GM18868 (cell line): ENCODE measurements at regions not wholly inside any gene's neighbourhood (a gene's known extent, or its start where the extent isn't known, plus 50 kb on each side); places are given as distances from the start of the nearest gene placed in this dataset.

Experiments used
- ATAC-seq: cut with Tn5 transposase; IDR thresholded peaks from one replicate; pipeline ENCODE4 v1.9.1; 2021; ENCODE audit warnings: mild to moderate bottlenecking, moderate library complexity; ENCODE audit not compliant: unreplicated experiment

GRCh38 chr14:58942516-58942915, 246.0 kb upstream of the DAAM1 start:
- no peak for ATAC-seq

- no peak for ATAC-seq
These were observed 244.0 kb upstream of the DAAM1 start for GRCh38 chr14:58944343-58944967.

- no peak for ATAC-seq
These were observed 243.5 kb upstream of the DAAM1 start for GRCh38 chr14:58944968-58945356.

GRCh38 chr14:58946431-58946830, 242.0 kb upstream of the DAAM1 start:
- ATAC-seq, result no peak

GRCh38 chr14:58947156-58947555, 241.3 kb upstream of the DAAM1 start:
- ATAC-seq, result no peak

- ATAC-seq, result no peak
These were observed 240.5 kb upstream of the DAAM1 start for GRCh38 chr14:58947814-58948445.

GRCh38 chr14:58950555-58950954, 237.9 kb upstream of the DAAM1 start:
- ATAC-seq, result no peak

GRCh38 chr14:58951143-58951542, 237.3 kb upstream of the DAAM1 start:
- no peak for ATAC-seq

- peak; percentile 48 for ATAC-seq
These were observed 234.4 kb upstream of the DAAM1 start for GRCh38 chr14:58954052-58954451.

- ATAC-seq, result peak; percentile 57
These were observed 233.3 kb upstream of the DAAM1 start for GRCh38 chr14:58954901-58955861.

GRCh38 chr14:58961045-58961731, 227.3 kb upstream of the DAAM1 start:
- ATAC-seq, result no peak

- ATAC-seq, result no peak
These were observed 224.4 kb upstream of the DAAM1 start for GRCh38 chr14:58963873-58964597.

GRCh38 chr14:58964598-58964928, 223.9 kb upstream of the DAAM1 start:
- ATAC-seq, result no peak

- no peak for ATAC-seq
These were observed 222.9 kb upstream of the DAAM1 start for GRCh38 chr14:58965601-58966000.

GRCh38 chr14:58966997-58967396, 221.5 kb upstream of the DAAM1 start:
- no peak for ATAC-seq

GRCh38 chr14:58969951-58970751, 218.3 kb upstream of the DAAM1 start:
- peak; percentile 73 for ATAC-seq

GRCh38 chr14:58972233-58973017, 216.0 kb upstream of the DAAM1 start:
- ATAC-seq, result no peak

- ATAC-seq, result no peak
These were observed 211.1 kb upstream of the DAAM1 start for GRCh38 chr14:58977366-58977765.

GRCh38 chr14:58978343-58978742, 210.1 kb upstream of the DAAM1 start:
- no peak for ATAC-seq
